Cardiac fibroblast (primary cell): ENCODE measurements at regions not wholly inside any gene's neighbourhood (a gene's known extent, or its start where the extent isn't known, plus 50 kb on each side); places are given as distances from the start of the nearest gene placed in this dataset.
A peak's percentile ranks its signal among the peaks of the same experiment; 100 is the strongest.

Experiments used
- DNase-seq, 2 donors: peaks; one replicate each; pipeline versions ENCODE4 v3.0.0 to v3.0.0-alpha.2; 2010; ENCODE audit warnings: low read depth in 2 of 2
- H3K4me3 ChIP-seq, 2 donors: replicated peaks in 1 of 2; 1 replicate in 1 of 2; 2 replicates in 1 of 2; pipeline ENCODE4 v1.5.1; 2011; ENCODE audit warnings: low read depth in 2 of 2, low read length in 2 of 2, mild to moderate bottlenecking in 2 of 2, moderate library complexity in 1 of 2
- TF ChIP-seq, protein P1 (sequence below): IDR thresholded peaks from one replicate; pipeline ENCODE4 v1.5.1; 2011; ENCODE audit warnings: low read depth, mild to moderate bottlenecking, low read length, inconsistent platforms

DNA sequence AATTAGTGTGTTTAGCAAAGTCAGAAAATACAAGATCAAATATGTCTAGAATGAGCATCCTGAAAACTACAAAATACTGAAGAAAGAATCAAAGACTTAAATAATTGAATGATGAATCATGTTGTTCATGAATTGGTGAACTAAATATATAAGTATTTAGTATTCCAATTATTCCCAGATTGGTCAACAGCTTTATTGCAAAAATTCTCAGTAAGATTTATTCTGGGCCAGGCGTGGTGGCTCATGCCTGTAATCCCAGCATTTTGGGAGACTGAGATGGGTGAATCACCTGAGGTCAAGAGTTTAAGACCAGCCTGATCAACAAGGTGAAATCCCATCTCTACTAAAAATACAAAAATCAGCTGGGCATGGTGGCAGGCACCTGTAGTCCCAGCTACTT is 250.0 kb upstream of the NECTIN3 start:
- peak in 1 of 2 donors; percentile 37 for DNase-seq
- TF ChIP-seq, protein P1, sequence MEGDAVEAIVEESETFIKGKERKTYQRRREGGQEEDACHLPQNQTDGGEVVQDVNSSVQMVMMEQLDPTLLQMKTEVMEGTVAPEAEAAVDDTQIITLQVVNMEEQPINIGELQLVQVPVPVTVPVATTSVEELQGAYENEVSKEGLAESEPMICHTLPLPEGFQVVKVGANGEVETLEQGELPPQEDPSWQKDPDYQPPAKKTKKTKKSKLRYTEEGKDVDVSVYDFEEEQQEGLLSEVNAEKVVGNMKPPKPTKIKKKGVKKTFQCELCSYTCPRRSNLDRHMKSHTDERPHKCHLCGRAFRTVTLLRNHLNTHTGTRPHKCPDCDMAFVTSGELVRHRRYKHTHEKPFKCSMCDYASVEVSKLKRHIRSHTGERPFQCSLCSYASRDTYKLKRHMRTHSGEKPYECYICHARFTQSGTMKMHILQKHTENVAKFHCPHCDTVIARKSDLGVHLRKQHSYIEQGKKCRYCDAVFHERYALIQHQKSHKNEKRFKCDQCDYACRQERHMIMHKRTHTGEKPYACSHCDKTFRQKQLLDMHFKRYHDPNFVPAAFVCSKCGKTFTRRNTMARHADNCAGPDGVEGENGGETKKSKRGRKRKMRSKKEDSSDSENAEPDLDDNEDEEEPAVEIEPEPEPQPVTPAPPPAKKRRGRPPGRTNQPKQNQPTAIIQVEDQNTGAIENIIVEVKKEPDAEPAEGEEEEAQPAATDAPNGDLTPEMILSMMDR, result no peak
- H3K4me3 ChIP-seq, result no peak overlapping the region

DNA sequence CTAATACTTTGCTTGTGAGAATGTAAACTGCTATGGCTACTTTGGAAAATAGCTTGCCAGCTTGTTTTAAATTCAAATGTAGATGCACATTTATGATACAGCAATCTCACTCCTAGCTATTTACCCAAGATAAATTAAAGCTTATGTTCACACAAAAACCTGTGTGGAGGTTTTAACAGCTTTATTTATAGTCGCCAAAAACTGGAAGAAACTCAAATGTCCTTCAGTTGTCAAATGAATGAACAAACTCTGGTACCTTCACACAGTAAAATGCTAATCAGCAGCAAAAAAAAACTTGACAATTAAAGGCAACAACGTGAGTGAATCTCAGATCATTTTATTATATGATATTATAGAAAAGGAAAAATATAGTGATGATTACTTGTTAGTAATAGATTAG is 248.6 kb upstream of the NECTIN3 start:
- no peak for DNase-seq
- no peak overlapping the region for H3K4me3 ChIP-seq
- TF ChIP-seq, protein P1, result no peak

DNA sequence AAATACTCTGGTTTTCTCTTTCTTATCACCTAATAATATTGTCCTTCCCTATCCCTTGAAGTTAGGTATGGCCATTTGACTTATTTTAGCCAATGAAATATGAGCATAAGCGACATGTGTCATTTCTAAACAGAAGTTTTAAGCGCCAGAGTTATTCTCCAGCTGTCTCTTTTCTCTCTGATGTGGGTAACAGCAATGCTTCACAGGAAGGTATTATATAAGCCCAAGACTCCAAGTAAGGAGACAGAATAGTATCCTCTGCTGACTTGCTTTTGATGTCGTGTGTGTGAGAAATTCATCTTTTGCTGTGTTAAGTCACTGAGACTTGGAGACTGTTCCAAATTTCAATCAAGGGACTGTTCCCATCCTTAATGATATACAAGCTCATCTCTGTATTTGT is 224.6 kb upstream of the NECTIN3 start:
- no peak overlapping the region for H3K4me3 ChIP-seq
- no peak for DNase-seq
- TF ChIP-seq, protein P1, result no peak

DNA sequence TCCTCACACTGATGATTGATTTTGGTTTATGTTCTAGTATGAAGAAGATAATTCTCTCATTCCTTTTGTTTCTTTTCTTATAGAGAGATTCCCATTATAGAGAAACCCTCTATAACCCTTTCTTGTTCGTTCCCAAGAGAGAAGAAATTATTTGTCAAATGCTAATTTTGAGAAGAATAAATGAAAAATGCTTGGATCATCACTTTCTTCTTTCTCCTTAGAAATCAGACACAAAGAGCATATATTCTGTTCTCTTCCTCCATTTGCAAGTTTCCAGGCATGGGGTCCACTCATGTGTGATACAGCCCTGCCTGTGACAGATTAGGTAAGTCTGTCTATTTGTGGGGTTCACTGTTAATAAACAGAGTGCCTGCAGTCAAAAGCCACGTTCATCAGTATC is 222.6 kb upstream of the NECTIN3 start:
- TF ChIP-seq, protein P1, result no peak
- no peak for DNase-seq
- H3K4me3 ChIP-seq, result no peak overlapping the region

DNA sequence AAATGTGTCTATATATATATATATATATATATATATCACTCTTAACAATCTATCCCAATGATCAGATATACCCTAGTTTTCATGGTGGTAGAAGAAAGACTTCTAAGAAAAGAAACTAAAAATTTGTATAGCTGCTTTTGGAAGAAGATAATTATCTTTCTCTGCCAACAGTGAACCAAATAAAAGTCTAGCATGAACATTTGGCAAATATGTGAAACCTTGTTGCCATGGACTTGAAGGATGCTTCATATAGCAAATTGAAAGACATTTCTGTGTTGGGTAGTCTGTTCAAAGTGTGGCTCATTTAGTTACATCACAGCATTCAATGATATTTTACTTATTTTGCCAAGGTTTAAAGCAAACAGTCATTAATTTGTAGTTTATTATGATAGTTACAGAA is 219.9 kb upstream of the NECTIN3 start:
- H3K4me3 ChIP-seq, result no peak overlapping the region
- no peak for DNase-seq
- TF ChIP-seq, protein P1, result no peak

DNA sequence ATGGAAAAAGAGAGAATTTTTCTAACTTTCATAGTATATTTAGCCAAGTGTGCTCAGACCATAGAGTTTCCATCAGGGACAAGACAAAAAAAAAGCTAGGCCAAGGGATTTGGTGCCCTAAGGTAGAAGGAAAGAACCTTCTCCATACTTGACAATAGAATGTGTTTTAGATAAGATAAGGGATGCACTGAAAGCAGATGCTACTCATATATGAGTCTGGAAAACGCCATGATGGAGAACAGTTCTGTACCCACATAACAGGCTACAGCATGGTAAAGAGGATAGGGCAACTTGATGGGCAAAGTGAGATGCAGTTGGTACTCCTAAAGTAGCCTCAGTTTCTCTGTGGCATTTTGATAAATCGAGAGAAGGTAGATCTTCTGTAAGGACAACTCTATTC is 216.4 kb upstream of the NECTIN3 start:
- no peak overlapping the region for H3K4me3 ChIP-seq
- DNase-seq, result no peak
- TF ChIP-seq, protein P1, result no peak

DNA sequence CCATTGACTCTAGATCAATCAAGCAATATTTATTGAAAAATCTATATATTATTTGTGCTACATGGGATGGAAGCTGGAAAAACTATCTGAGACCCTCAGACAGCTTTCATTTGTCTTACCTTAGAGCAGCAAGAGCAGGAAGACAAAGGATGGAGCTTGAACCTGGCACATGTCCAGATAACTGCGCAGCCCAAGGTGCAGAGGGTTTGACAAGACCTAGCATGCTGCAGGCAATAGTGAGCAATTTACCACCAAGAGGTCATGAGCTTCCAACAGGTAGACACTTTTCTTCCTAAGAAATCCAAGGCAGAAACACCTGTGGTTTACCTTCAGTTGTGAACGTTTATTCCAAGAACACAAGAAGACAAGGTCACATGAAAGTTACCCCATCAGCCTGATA is 214.7 kb upstream of the NECTIN3 start:
- TF ChIP-seq, protein P1, result no peak
- no peak overlapping the region for H3K4me3 ChIP-seq
- no peak for DNase-seq
